ENCODE measurements at regions not wholly inside any gene's neighbourhood (a gene's known extent, or its start where the extent isn't known, plus 50 kb on each side); places are given as distances from the start of the nearest gene placed in this dataset.

GRCh38 chr12:115060477-115061168, 376.6 kb upstream of the TBX3 start:
- TF ChIP-seq ZNF274 (IDR thresholded peaks at IDR 0.05; ENCODE audit: low read depth, low read length): no peak
- no peak for TF ChIP-seq SUZ12 (IDR thresholded peaks at IDR 0.05; ENCODE audit: extremely low read depth, insufficient read depth, insufficient read length)
- TF ChIP-seq YY1 (IDR thresholded peaks at IDR 0.05; ENCODE audit: insufficient read depth, insufficient read length): no peak

Data from NT2/D1 (cell line).